GM10266 (cell line): ENCODE measurements at regions not wholly inside any gene's neighbourhood (a gene's known extent, or its start where the extent isn't known, plus 50 kb on each side); places are given as distances from the start of the nearest gene placed in this dataset.

Experiments used
- DNase-seq: peaks from one replicate; pipeline ENCODE4 v3.0.0; 2012; ENCODE audit errors: extremely low spot score
- TF ChIP-seq, protein P1 (sequence below): IDR thresholded peaks from 2 replicates; pipeline ENCODE4 v1.5.1; 2012; ENCODE audit warnings: mild to moderate bottlenecking, low read depth; ENCODE audit not compliant: control insufficient read depth, insufficient read depth; ENCODE audit errors: missing control alignments

DNA sequence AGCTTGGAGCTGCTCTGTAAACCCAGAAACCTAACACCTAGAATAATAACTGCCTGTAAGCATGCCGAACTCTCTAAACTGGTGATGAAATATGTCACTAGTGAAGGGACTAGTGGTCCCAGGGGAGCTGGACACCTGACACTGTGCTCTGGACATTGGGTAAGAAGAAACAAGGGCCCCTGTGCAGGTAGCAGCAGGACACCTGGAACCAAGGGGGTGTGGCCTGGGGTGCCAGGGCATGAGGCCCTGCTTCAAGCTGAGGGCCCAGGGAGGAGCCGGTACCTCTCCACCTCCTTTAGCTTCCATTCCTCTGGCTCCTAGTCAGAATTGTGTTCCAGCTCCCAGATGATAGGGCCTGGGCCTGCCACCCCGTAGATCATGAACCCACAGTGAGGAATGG, 263.2 kb downstream of the OGFRL1 start:
- DNase-seq = no peak
- TF ChIP-seq, protein P1, sequence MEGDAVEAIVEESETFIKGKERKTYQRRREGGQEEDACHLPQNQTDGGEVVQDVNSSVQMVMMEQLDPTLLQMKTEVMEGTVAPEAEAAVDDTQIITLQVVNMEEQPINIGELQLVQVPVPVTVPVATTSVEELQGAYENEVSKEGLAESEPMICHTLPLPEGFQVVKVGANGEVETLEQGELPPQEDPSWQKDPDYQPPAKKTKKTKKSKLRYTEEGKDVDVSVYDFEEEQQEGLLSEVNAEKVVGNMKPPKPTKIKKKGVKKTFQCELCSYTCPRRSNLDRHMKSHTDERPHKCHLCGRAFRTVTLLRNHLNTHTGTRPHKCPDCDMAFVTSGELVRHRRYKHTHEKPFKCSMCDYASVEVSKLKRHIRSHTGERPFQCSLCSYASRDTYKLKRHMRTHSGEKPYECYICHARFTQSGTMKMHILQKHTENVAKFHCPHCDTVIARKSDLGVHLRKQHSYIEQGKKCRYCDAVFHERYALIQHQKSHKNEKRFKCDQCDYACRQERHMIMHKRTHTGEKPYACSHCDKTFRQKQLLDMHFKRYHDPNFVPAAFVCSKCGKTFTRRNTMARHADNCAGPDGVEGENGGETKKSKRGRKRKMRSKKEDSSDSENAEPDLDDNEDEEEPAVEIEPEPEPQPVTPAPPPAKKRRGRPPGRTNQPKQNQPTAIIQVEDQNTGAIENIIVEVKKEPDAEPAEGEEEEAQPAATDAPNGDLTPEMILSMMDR = no peak

DNA sequence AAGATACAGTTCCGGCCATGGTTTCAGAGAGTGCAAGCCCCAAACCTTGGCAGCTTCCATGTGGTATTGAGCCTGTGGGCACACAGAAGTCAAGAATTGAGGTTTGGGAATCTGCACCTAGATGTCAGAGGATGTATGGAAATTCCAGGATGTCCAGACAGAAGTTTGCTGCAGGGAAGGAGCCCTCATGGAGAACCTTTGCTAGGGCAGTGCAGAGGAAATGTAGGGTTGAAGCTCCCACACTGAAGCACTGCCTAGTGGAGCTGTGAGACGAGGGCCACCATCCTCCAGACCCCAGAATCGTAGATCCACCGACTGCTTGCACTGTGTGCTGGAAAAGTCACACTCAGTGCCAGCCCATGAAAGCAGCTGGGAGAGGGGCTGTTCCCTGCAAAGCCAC, 267.5 kb downstream of the OGFRL1 start:
- TF ChIP-seq, protein P1 = no peak
- no peak for DNase-seq

DNA sequence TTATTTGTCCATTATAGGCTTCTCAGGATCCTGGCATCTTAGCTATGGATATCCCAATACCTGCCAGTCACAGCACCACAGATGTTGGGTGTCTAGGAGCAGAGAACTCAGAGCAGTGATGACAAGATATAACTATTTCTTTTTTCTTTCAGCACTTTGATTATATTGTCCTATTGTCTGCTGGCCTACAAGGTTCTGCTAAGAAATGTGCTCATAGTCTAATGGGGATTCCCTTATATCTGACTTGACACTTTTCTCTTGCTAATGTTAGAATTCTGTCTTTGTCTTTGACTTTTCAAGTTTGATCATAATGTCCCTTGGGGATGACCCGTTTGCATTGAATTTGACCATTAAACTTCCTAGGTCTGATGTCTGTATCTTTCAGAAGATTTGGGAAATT, 270.4 kb downstream of the OGFRL1 start:
- no peak for DNase-seq
- TF ChIP-seq, protein P1 = no peak

DNA sequence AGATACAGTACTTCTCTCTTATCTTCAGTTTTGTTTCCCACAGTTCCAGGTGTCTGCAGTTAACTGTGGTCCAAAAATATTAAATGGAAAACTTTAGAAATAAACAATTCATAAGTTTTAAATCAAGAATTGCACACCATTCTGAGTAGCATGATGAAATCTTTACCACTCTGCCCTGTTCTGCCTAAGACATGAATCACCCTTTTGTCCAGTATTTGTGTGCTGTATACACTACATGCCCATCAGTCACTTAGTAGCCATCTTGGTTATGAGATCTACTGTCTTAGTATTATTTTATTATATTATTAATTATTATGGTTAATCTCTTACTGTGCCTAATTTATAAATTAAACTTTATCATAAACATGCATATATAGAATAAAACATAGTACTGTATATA, 279.0 kb downstream of the OGFRL1 start:
- no peak for DNase-seq
- TF ChIP-seq, protein P1 = no peak

DNA sequence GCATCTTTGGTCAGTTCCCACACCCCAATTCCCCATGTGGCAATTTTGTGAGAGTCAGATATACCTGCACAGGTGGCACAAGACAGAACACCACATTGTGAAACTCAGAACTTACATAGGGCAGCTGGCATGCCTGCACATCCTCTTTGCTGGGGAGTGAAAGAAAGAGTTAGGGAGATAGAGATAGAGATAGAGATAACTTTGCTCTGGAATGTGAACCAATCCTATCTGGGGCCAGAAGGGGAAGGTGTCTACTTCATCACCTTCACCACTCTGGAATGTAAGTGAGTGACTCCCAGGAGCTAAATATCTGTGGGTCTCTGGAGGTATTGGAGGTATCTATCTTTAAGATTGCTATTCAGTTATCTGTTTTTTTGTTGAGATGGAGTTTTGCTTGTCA, 289.2 kb downstream of the OGFRL1 start:
- TF ChIP-seq, protein P1 = no peak
- no peak for DNase-seq

DNA sequence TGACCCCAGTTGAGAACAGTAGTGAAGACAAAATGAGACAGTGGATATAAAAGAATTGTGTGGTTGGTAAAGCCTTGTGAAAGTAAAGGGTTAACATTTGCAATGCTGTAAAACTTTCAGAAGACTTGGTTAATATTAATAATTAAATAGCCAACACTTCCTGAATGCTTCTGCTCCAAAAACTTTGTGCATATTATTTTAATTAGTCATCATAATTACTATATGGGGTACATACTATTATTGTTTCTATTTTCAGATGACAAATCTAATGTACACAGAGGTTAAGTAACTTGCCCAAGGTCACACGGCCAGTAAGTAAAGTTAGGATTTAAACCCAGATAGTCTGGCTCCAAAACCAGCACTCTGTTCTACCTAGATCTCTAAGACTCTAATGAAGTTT, 291.3 kb downstream of the OGFRL1 start:
- TF ChIP-seq, protein P1 = no peak
- DNase-seq = no peak

DNA sequence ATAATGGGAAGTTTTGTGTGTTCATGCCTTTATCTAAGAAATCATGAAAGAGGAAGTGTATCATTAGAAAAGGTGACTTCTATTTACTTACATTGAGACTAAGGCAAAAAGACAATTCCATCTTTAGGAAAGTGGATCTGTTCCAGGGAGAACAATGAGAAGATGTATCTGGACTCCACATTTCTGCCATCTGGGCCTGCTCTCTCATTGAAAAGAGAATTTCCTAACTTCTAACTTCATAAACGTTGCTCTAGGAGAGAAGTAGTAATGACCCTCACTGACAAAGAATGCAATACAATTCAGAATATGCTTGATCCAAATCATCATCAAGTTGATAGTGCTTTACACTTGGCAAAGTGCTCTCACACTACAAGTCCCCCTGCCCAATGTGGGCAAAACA, 294.2 kb downstream of the OGFRL1 start:
- no peak for DNase-seq
- TF ChIP-seq, protein P1 = no peak
